Mesothelial cell of epicardium (in vitro differentiated cells): ENCODE measurements at regions not wholly inside any gene's neighbourhood (a gene's known extent, or its start where the extent isn't known, plus 50 kb on each side); places are given as distances from the start of the nearest gene placed in this dataset.

Source experiments
- DNase-seq, 2 experiments: peaks; one replicate each; pipeline ENCODE4 v3.0.0; 2021; ENCODE audit warnings: low spot score in 2 of 2; ENCODE audit not compliant: unreplicated experiment in 2 of 2
- H3K27ac Mint-ChIP-seq: 2 replicates; pipeline ENCODE4 v1.8.0; 2021; ENCODE audit warnings: mixed read lengths
- H3K27me3 Mint-ChIP-seq: 2 replicates; pipeline ENCODE4 v1.8.0; 2021; ENCODE audit warnings: low read depth, mixed read lengths
- H3K36me3 Mint-ChIP-seq: 2 replicates; pipeline ENCODE4 v1.8.0; 2021; ENCODE audit warnings: mixed read lengths
- H3K4me1 Mint-ChIP-seq: 2 replicates; pipeline ENCODE4 v1.8.0; 2021; ENCODE audit warnings: mixed read lengths
- H3K4me3 Mint-ChIP-seq: 2 replicates; pipeline ENCODE4 v1.8.0; 2021; ENCODE audit warnings: mild to moderate bottlenecking, moderate library complexity, mixed read lengths
- H3K9me3 Mint-ChIP-seq: 2 replicates; pipeline ENCODE4 v1.8.0; 2021; ENCODE audit warnings: mixed read lengths
- TF ChIP-seq, protein P1 (sequence below): fragments of 200-600 bp; sonication (generic); IDR thresholded peaks from one replicate; pipeline ENCODE4 v1.5.0; 2021; ENCODE audit warnings: antibody characterized with exemption; ENCODE audit not compliant: unreplicated experiment

GRCh38 chr10:10044922-10045764 is 972.5 kb upstream of the CELF2 start:
- DNase-seq: no peak
- TF ChIP-seq, protein P1, sequence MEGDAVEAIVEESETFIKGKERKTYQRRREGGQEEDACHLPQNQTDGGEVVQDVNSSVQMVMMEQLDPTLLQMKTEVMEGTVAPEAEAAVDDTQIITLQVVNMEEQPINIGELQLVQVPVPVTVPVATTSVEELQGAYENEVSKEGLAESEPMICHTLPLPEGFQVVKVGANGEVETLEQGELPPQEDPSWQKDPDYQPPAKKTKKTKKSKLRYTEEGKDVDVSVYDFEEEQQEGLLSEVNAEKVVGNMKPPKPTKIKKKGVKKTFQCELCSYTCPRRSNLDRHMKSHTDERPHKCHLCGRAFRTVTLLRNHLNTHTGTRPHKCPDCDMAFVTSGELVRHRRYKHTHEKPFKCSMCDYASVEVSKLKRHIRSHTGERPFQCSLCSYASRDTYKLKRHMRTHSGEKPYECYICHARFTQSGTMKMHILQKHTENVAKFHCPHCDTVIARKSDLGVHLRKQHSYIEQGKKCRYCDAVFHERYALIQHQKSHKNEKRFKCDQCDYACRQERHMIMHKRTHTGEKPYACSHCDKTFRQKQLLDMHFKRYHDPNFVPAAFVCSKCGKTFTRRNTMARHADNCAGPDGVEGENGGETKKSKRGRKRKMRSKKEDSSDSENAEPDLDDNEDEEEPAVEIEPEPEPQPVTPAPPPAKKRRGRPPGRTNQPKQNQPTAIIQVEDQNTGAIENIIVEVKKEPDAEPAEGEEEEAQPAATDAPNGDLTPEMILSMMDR: no peak
- H3K36me3 Mint-ChIP-seq: no peaks in the 10 kb centered on the region
- H3K27ac Mint-ChIP-seq: no peak overlapping the region
- peaks cover 5% of the 10 kb centered on the region for H3K9me3 Mint-ChIP-seq
- H3K4me1 Mint-ChIP-seq: peaks cover 3% of the 10 kb centered on the region
- H3K4me3 Mint-ChIP-seq: no peak overlapping the region
- H3K27me3 Mint-ChIP-seq: no peaks in the 10 kb centered on the region

DNA sequence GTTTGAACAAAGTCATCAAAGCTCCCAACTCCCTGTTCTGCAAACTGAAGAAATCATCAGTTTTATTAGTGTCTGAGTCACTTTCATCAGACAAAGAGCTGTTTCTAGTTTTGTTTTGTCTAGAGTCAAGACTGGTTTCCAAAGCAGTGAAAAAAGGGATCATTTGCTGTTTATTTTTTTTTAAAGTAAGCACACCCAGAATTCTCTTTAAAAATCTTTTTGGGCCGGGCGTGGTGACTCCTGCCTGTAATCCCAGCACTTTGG is 972.0 kb upstream of the CELF2 start:
- no peak overlapping the region for H3K4me3 Mint-ChIP-seq
- DNase-seq: no peak
- no peaks in the 10 kb centered on the region for H3K27me3 Mint-ChIP-seq
- H3K27ac Mint-ChIP-seq: no peak overlapping the region
- H3K4me1 Mint-ChIP-seq: peaks cover 3% of the 10 kb centered on the region
- no peaks in the 10 kb centered on the region for H3K36me3 Mint-ChIP-seq
- TF ChIP-seq, protein P1: no peak
- peaks cover 5% of the 10 kb centered on the region for H3K9me3 Mint-ChIP-seq

DNA sequence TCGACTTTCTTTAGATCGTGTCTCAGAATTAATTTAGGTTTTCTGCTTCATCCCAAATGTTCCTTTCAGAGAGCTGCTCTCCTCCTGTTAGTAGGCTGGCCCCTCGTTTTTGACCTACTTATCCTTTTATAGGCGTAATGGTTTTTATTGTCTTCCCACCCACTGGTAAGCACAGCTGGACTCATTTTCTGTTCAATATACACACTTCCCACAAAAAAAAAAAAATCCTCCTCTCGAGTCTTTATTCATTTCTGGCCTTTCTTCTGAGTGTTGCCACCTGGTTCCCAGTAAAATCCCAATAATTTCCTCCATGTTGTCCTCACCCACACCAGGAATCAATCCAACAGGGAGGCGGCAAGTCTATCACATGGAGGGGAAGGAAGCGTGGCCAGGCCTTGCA is 970.2 kb upstream of the CELF2 start:
- Mint-ChIP-seq H3K27me3 (no peaks in the 10 kb centered on the region), H3K36me3 (no peaks in the 10 kb centered on the region), H3K4me3 (no peak overlapping the region), H3K9me3 (peaks cover 5% of the 10 kb centered on the region), H3K27ac (no peak overlapping the region), H3K4me1 (peaks cover 3% of the 10 kb centered on the region)
- no peak for DNase-seq
- TF ChIP-seq, protein P1: no peak

DNA sequence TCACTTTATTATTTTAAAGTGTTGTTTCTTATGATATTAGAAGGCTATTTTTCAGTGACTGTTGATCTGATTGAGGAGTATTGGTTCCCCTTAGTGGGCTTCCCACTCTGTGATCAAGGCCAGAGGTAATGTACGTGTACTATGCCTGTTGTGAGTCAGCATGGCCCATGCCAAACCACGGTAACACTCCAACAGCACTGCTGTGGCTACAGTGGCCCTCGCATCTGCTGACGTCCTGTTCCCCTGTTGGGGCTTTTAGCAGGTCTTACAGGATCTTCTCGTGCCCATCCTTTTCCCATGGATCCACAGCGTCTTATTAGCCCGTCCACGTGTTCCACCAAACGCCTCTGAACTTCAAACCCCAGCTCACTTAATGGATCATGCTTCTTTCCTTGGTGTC is 964.6 kb upstream of the CELF2 start:
- Mint-ChIP-seq H3K4me3 (no peak overlapping the region), H3K4me1 (peaks cover 15% of the 10 kb centered on the region), H3K27ac (no peak overlapping the region), H3K27me3 (no peaks in the 10 kb centered on the region), H3K9me3 (no peaks in the 10 kb centered on the region), H3K36me3 (no peaks in the 10 kb centered on the region)
- TF ChIP-seq, protein P1: no peak
- no peak for DNase-seq

DNA sequence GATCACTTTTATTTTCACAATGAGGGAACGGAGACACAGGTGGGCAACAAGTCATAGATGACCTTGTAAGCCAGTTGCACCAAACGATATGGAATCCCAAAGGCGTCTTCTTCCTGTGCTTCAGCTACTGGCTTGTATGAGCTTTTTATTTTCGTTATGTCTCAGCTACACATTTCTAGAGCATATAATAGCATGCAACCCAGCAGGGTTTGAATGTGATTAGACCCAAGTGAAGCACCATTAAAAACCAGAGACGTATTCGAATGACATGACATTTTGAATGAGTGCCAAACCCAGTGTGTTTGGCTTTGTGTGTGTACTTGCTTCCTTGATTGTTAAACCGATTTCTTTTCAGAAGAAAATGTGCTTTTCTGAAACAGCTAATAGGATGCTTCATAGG is 963.2 kb upstream of the CELF2 start:
- Mint-ChIP-seq H3K4me1 (peaks cover 16% of the 10 kb centered on the region), H3K27ac (no peak overlapping the region), H3K36me3 (no peaks in the 10 kb centered on the region), H3K27me3 (no peaks in the 10 kb centered on the region), H3K9me3 (no peaks in the 10 kb centered on the region), H3K4me3 (no peak overlapping the region)
- no peak for DNase-seq
- TF ChIP-seq, protein P1: no peak
